ENCODE measurements at regions not wholly inside any gene's neighbourhood (a gene's known extent, or its start where the extent isn't known, plus 50 kb on each side); places are given as distances from the start of the nearest gene placed in this dataset.

- no peak overlapping the region for H3K27ac ChIP-seq
Measured at GRCh38 chr12:46573347-46573658, 200.7 kb upstream of the SLC38A2 start.

GRCh38 chr12:46572644-46573346 lies 200.2 kb upstream of the SLC38A2 start:
- Histone ChIP-seq H3K27ac (no peak overlapping the region), H3K4me3 (no peak overlapping the region), H3K9me3 (peaks cover 0 to 8% of the 10 kb centered on the region in 2 donors), H3K4me1 (peaks cover 0 to 18% of the 10 kb centered on the region in 2 donors), H3K27me3 (no peaks in the 10 kb centered on the region), H3K36me3 (no peaks in the 10 kb centered on the region)
- no peak for DNase-seq (ENCODE audit: low spot score)
- no peak for TF ChIP-seq CTCF (IDR thresholded peaks at IDR 0.05)

More at GRCh38 chr12:46573347-46573658, 200.7 kb upstream of the SLC38A2 start:
- peaks cover 0 to 18% of the 10 kb centered on the region in 2 donors for H3K4me1 ChIP-seq
- peaks cover 0 to 3% of the 10 kb centered on the region in 2 donors for H3K9me3 ChIP-seq
- H3K4me3 ChIP-seq, result no peak overlapping the region
- DNase-seq (ENCODE audit: low spot score), result no peak
- no peaks in the 10 kb centered on the region for H3K36me3 ChIP-seq
- no peak for TF ChIP-seq CTCF (IDR thresholded peaks at IDR 0.05)
- H3K27me3 ChIP-seq, result no peaks in the 10 kb centered on the region

- no peak overlapping the region for H3K27ac ChIP-seq
- no peak overlapping the region for H3K4me3 ChIP-seq
- peaks cover 0 to 18% of the 10 kb centered on the region in 2 donors for H3K4me1 ChIP-seq
- H3K27me3 ChIP-seq, result no peaks in the 10 kb centered on the region
- DNase-seq (ENCODE audit: low spot score), result no peak
- H3K36me3 ChIP-seq, result no peaks in the 10 kb centered on the region
- TF ChIP-seq CTCF (IDR thresholded peaks at IDR 0.05), result no peak
- H3K9me3 ChIP-seq, result peaks cover 0 to 19% of the 10 kb centered on the region in 2 donors
Measured at GRCh38 chr12:46571608-46572007, 199.0 kb upstream of the SLC38A2 start.

- H3K4me1 ChIP-seq, result peaks cover 0 to 18% of the 10 kb centered on the region in 2 donors
- H3K27me3 ChIP-seq, result no peaks in the 10 kb centered on the region
- no peak overlapping the region for H3K4me3 ChIP-seq
- H3K36me3 ChIP-seq, result no peaks in the 10 kb centered on the region
- TF ChIP-seq CTCF (IDR thresholded peaks at IDR 0.05), result no peak
- DNase-seq (ENCODE audit: low spot score), result no peak
- no peak overlapping the region for H3K27ac ChIP-seq
- peaks cover 0 to 25% of the 10 kb centered on the region in 2 donors for H3K9me3 ChIP-seq
Measured at GRCh38 chr12:46569826-46570439, 197.4 kb upstream of the SLC38A2 start.

GRCh38 chr12:46567667-46568066 lies 195.1 kb upstream of the SLC38A2 start:
- peaks cover 5 to 34% of the 10 kb centered on the region in 2 donors for H3K9me3 ChIP-seq

More at GRCh38 chr12:46567667-46568066, 195.1 kb upstream of the SLC38A2 start:
- Histone ChIP-seq H3K4me1 (peaks cover 0 to 6% of the 10 kb centered on the region in 2 donors), H3K36me3 (no peaks in the 10 kb centered on the region), H3K4me3 (no peak overlapping the region), H3K27me3 (no peaks in the 10 kb centered on the region), H3K27ac (no peak overlapping the region)
- TF ChIP-seq CTCF (IDR thresholded peaks at IDR 0.05), result no peak
- DNase-seq (ENCODE audit: low spot score), result no peak

Measured in right atrium auricular region (tissue), 2 donors.